B cell (primary cell): ENCODE measurements at regions not wholly inside any gene's neighbourhood (a gene's known extent, or its start where the extent isn't known, plus 50 kb on each side); places are given as distances from the start of the nearest gene placed in this dataset.

Experiments
- ATAC-seq: fragments of 200-7000 bp; cut with Tn5 transposase; one replicate; pipeline ENCODE4 v1.10.0; 2021; ENCODE audit warnings: low read depth, mild to moderate bottlenecking, moderate number of reproducible peaks, moderate library complexity
- CTCF ChIA-PET: fragments of 350-600 bp; sonication (Branson Sonifier 250); formaldehyde crosslinking; loops from one replicate; lab custom pipeline; 2021; ENCODE audit warnings: antibody characterized with exemption, inconsistent platforms; lab: Charles Lee
- POLR2A ChIA-PET: fragments of 350-600 bp; sonication (Branson Sonifier 250); formaldehyde crosslinking; loops from one replicate; lab custom pipeline; 2021; ENCODE audit warnings: antibody characterized with exemption; lab: Charles Lee
- DNase-seq: peaks from one replicate; pipeline ENCODE4 v3.0.0; 2013
- H2AFZ ChIP-seq: 2 replicates; pipeline ENCODE4 v1.6.1; 2012; ENCODE audit warnings: mild to moderate bottlenecking, low read depth, low read length; ENCODE audit not compliant: insufficient read depth, poor library complexity, severe bottlenecking
- H3K27ac ChIP-seq, 2 donors: 1 replicate in 1 of 2; 2 replicates in 1 of 2; pipeline ENCODE4 v1.5.1; 2012 to 2013; ENCODE audit warnings: low read length in 2 of 2, mild to moderate bottlenecking in 2 of 2, moderate library complexity in 1 of 2
- H3K27me3 ChIP-seq, 4 experiments: fragments of 200-600 bp in 1 of 4; sonication (generic) in 1 of 4; replicated peaks in 1 of 4; 1 replicate in 2 of 4; 2 replicates in 2 of 4; pipeline versions ENCODE4 v1.6.1 to v1.7.0; 2013 to 2016; ENCODE audit warnings: low read length in 3 of 4, mild to moderate bottlenecking in 2 of 4, mixed read lengths in 1 of 4, moderate library complexity in 1 of 4; ENCODE audit not compliant: insufficient read depth in 4 of 4, control insufficient read depth in 3 of 4; ENCODE audit errors: control extremely low read depth in 1 of 4
- H3K36me3 ChIP-seq, 2 experiments: replicated peaks in 1 of 2; 1 replicate in 1 of 2; 2 replicates in 1 of 2; pipeline versions ENCODE4 v1.6.1 to v1.7.1; 2013; ENCODE audit warnings: low read length in 1 of 2; ENCODE audit not compliant: insufficient read depth in 2 of 2, control insufficient read depth in 1 of 2; ENCODE audit errors: control extremely low read depth in 1 of 2, extremely low read depth in 1 of 2
- H3K4me1 ChIP-seq, 2 donors: fragments of 200-600 bp in 1 of 2; sonication (generic) in 1 of 2; 1 replicate in 1 of 2; 2 replicates in 1 of 2; pipeline versions ENCODE4 v1.5.1 to v1.6.1; 2013 to 2017; ENCODE audit warnings: low read length in 2 of 2; ENCODE audit not compliant: control insufficient read depth in 2 of 2, insufficient read depth in 2 of 2
- H3K4me2 ChIP-seq: replicated peaks from 2 replicates; pipeline ENCODE3; 2012; ENCODE audit warnings: mild to moderate bottlenecking, low read depth, low read length; ENCODE audit not compliant: poor library complexity, severe bottlenecking
- H3K4me3 ChIP-seq, 5 experiments: fragments of 200-600 bp in 1 of 5; sonication (generic) in 1 of 5; 1 replicate in 3 of 5; 2 replicates in 2 of 5; pipeline versions ENCODE4 v1.5.1 to v1.7.0; 2011 to 2016; ENCODE audit warnings: low read length in 4 of 5, mild to moderate bottlenecking in 4 of 5, low read depth in 2 of 5, control low read depth in 1 of 5, moderate library complexity in 1 of 5; ENCODE audit not compliant: insufficient read depth in 1 of 5; ENCODE audit errors: control extremely low read depth in 1 of 5, extremely low read depth in 1 of 5
- H3K79me2 ChIP-seq: fragments of 200-600 bp; sonication (generic); one replicate; pipeline ENCODE4 v1.6.0; 2016; ENCODE audit warnings: low read length; ENCODE audit not compliant: control insufficient read depth, insufficient read depth
- H3K9ac ChIP-seq: fragments of 200-600 bp; sonication (generic); 2 replicates; pipeline ENCODE4 v1.6.1; 2017; ENCODE audit warnings: mild to moderate bottlenecking, low read length, moderate library complexity
- H3K9me3 ChIP-seq, 3 donors: one replicate each; pipeline versions ENCODE4 v1.6.1 to v1.7.1; 2013; ENCODE audit warnings: low read length in 2 of 3; ENCODE audit not compliant: control insufficient read depth in 2 of 3, insufficient read depth in 1 of 3; ENCODE audit errors: control extremely low read depth in 1 of 3
- H4K20me1 ChIP-seq: 2 replicates; pipeline ENCODE4 v1.6.0; 2012; ENCODE audit warnings: mild to moderate bottlenecking, low read length; ENCODE audit not compliant: insufficient read depth, control insufficient read depth, poor library complexity, severe bottlenecking
- H3K27ac Mint-ChIP-seq: one replicate; pipeline ENCODE4 v1.8.0; 2021; ENCODE audit warnings: mixed read lengths
- H3K27me3 Mint-ChIP-seq: one replicate; pipeline ENCODE4 v1.8.0; 2021; ENCODE audit warnings: mixed read lengths
- H3K4me1 Mint-ChIP-seq: one replicate; pipeline ENCODE4 v1.8.0; 2021; ENCODE audit warnings: mixed read lengths
- H3K4me3 Mint-ChIP-seq: one replicate; pipeline ENCODE4 v1.8.0; 2021; ENCODE audit warnings: mixed read lengths
- H3K9me3 Mint-ChIP-seq: one replicate; pipeline ENCODE4 v1.8.0; 2022; ENCODE audit warnings: mixed read lengths; ENCODE audit not compliant: insufficient read depth
- EZH2 ChIP-seq: IDR thresholded peaks from 2 replicates; pipeline ENCODE4 v1.6.1; 2012; ENCODE audit warnings: borderline replicate concordance, low read depth, mild to moderate bottlenecking, moderate library complexity, low read length; ENCODE audit not compliant: insufficient read depth, poor library complexity, severe bottlenecking
- WGBS: methylation state at CpG from one replicate; pipeline ENCODE4 v1.1.5; 2013; ENCODE audit warnings: missing lambda C conversion rate; ENCODE audit not compliant: insufficient coverage; 5-methylcytosine and 5-hydroxymethylcytosine counted together
- intact Hi-C: fragments of 100-400 bp; cut with micrococcal nuclease; formaldehyde crosslinking; loops from one replicate; pipeline ENCODE4 v1.10.0; 2022
- TF ChIP-seq, protein P1 (sequence below): fragments of 200-600 bp; IDR thresholded peaks from one replicate; pipeline ENCODE4 v1.8.0; 2022; ENCODE audit warnings: antibody characterized with exemption, mild to moderate bottlenecking

GRCh38 chr6:143608906-143609305, 68.9 kb upstream of the PHACTR2 start:
- ATAC-seq (no peak), DNase-seq (no peak)
- Histone ChIP-seq H4K20me1 (no peaks in the 10 kb centered on the region), H3K9ac (no peak overlapping the region), H3K27me3 (no peaks in the 10 kb centered on the region), H3K4me3 (no peak overlapping the region), H3K9me3 (no peaks in the 10 kb centered on the region), H3K27ac (no peak overlapping the region), H3K36me3 (no peaks in the 10 kb centered on the region), H2AFZ (no peak overlapping the region), H3K4me1 (peaks cover under 1 to 2% of the 10 kb centered on the region in 2 donors), H3K79me2 (no peaks in the 10 kb centered on the region), H3K4me2 (no peak overlapping the region)
- intact Hi-C loops, result no loop called here
- H3K4me3 Mint-ChIP-seq, result no peak overlapping the region
- POLR2A ChIA-PET, result no interaction called here
- 100% methylated on average over 1 of the region's 5 CpGs for WGBS
- TF ChIP-seq, protein P1, sequence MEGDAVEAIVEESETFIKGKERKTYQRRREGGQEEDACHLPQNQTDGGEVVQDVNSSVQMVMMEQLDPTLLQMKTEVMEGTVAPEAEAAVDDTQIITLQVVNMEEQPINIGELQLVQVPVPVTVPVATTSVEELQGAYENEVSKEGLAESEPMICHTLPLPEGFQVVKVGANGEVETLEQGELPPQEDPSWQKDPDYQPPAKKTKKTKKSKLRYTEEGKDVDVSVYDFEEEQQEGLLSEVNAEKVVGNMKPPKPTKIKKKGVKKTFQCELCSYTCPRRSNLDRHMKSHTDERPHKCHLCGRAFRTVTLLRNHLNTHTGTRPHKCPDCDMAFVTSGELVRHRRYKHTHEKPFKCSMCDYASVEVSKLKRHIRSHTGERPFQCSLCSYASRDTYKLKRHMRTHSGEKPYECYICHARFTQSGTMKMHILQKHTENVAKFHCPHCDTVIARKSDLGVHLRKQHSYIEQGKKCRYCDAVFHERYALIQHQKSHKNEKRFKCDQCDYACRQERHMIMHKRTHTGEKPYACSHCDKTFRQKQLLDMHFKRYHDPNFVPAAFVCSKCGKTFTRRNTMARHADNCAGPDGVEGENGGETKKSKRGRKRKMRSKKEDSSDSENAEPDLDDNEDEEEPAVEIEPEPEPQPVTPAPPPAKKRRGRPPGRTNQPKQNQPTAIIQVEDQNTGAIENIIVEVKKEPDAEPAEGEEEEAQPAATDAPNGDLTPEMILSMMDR, result no peak
- TF ChIP-seq EZH2, result no peak
- H3K27me3 Mint-ChIP-seq, result no peaks in the 10 kb centered on the region
- H3K9me3 Mint-ChIP-seq, result no peaks in the 10 kb centered on the region
- no peak overlapping the region for H3K27ac Mint-ChIP-seq
- peaks cover 3% of the 10 kb centered on the region for H3K4me1 Mint-ChIP-seq
- CTCF ChIA-PET, result no interaction called here

DNA sequence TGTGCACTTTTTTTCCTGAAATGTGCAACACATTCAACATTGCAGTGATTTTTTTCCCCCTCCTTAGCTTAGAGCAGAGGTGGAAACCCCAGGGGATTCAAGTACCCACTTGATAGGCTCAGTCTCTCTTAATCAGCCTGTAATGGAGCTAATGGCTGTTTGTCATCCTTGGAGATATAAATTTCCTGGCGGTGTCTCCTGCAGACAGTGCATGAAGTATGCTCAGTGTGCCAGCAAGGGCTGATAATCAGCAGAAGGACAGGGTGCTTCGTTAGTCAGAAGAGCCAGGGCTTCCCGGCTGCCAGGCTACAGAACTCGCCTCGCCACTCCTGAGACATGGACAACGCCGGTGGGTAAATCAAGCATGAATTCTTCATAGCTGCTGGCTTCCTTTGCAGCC, 69.8 kb upstream of the PHACTR2 start:
- H3K4me1 ChIP-seq, result no peaks in the 10 kb centered on the region
- H4K20me1 ChIP-seq, result no peaks in the 10 kb centered on the region
- H2AFZ ChIP-seq, result no peak overlapping the region
- ATAC-seq, result no peak
- 94% methylated on average over 7 of the region's 7 CpGs for WGBS
- H3K27me3 ChIP-seq, result no peaks in the 10 kb centered on the region
- no peaks in the 10 kb centered on the region for H3K36me3 ChIP-seq
- no peak overlapping the region for H3K27ac ChIP-seq
- H3K4me3 ChIP-seq, result no peak overlapping the region
- CTCF ChIA-PET, result no interaction called here
- no peak for TF ChIP-seq EZH2
- TF ChIP-seq, protein P1, result no peak
- no peak overlapping the region for H3K4me3 Mint-ChIP-seq
- POLR2A ChIA-PET, result no interaction called here
- no peaks in the 10 kb centered on the region for H3K4me1 Mint-ChIP-seq
- intact Hi-C loops, result no loop called here
- H3K79me2 ChIP-seq, result no peaks in the 10 kb centered on the region
- no peak overlapping the region for H3K9ac ChIP-seq
- DNase-seq, result no peak
- H3K9me3 ChIP-seq, result no peaks in the 10 kb centered on the region
- no peaks in the 10 kb centered on the region for H3K27me3 Mint-ChIP-seq
- H3K4me2 ChIP-seq, result no peak overlapping the region
- no peak overlapping the region for H3K27ac Mint-ChIP-seq
- H3K9me3 Mint-ChIP-seq, result no peaks in the 10 kb centered on the region
